BLaER1 (cell line): ENCODE measurements at regions not wholly inside any gene's neighbourhood (a gene's known extent, or its start where the extent isn't known, plus 50 kb on each side); places are given as distances from the start of the nearest gene placed in this dataset.
"Not testable (repeated sequence)": the region's sequence is repeated elsewhere in the genome, so short reads cannot be mapped to it uniquely, and the experiment has no call there.

Experiments
- H3K27ac ChIP-seq: shearing (Covaris generic); formaldehyde crosslinking; 2 replicates; pipeline ENCODE4 v1.8.1; 2022
- H3K27me3 ChIP-seq: shearing (Covaris generic); formaldehyde crosslinking; 2 replicates; pipeline ENCODE4 v1.8.1; 2022
- H3K36me3 ChIP-seq: shearing (Covaris generic); formaldehyde crosslinking; 2 replicates; pipeline ENCODE4 v1.8.1; 2022
- H3K4me1 ChIP-seq: shearing (Covaris generic); formaldehyde crosslinking; 2 replicates; pipeline ENCODE4 v1.8.1; 2022
- H3K4me2 ChIP-seq: shearing (Covaris generic); formaldehyde crosslinking; 2 replicates; pipeline ENCODE4 v1.8.1; 2022
- H3K4me3 ChIP-seq: shearing (Covaris generic); formaldehyde crosslinking; 2 replicates; pipeline ENCODE4 v1.8.1; 2022
- H3K9ac ChIP-seq: shearing (Covaris generic); formaldehyde crosslinking; 2 replicates; pipeline ENCODE4 v1.8.1; 2022
- H3K9me3 ChIP-seq: shearing (Covaris generic); formaldehyde crosslinking; 2 replicates; pipeline ENCODE4 v1.8.1; 2022
- H4K20me1 ChIP-seq: shearing (Covaris generic); formaldehyde crosslinking; 2 replicates; pipeline ENCODE4 v1.8.1; 2022
- Cebpa-rat ChIP-seq: shearing (Covaris generic); IDR thresholded peaks from 2 replicates; pipeline ENCODE4 v1.8.1; 2022

- Histone ChIP-seq H3K4me1 (no peaks in the 10 kb centered on the region), H3K27me3 (no peaks in the 10 kb centered on the region), H3K4me2 (no peak overlapping the region), H3K9ac (no peak overlapping the region), H3K27ac (no peak overlapping the region), H3K9me3 (no peaks in the 10 kb centered on the region), H4K20me1 (no peaks in the 10 kb centered on the region), H3K4me3 (no peak overlapping the region), H3K36me3 (no peaks in the 10 kb centered on the region)
- no peak for TF ChIP-seq Cebpa-rat
Observed at GRCh38 chr5:45779874-45780671, 83.9 kb upstream of the HCN1 start.

DNA sequence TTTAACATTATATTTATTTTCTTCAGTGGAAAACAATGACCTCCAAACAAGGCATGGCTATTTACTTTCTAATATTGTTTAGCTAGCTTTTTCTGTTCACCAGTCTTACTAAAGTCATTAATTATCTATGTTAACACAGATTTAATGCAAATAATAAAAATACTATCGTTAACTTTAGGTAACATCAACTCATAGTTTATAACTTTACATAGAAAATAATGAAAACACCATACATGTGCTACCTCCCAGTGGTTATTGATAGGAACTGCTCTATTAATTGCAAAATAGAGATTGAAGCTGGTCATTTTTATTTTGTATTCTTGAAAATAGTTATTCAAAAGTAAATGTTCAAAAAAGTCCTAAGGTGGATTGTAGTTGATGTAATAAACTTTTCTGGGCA lies 78.3 kb upstream of the HCN1 start:
- H3K4me3 ChIP-seq, result no peak overlapping the region
- H3K4me2 ChIP-seq, result no peak overlapping the region
- no peak overlapping the region for H3K27ac ChIP-seq
- no peak for TF ChIP-seq Cebpa-rat
- H4K20me1 ChIP-seq, result no peaks in the 10 kb centered on the region
- no peaks in the 10 kb centered on the region for H3K4me1 ChIP-seq
- H3K9me3 ChIP-seq, result no peaks in the 10 kb centered on the region
- no peak overlapping the region for H3K9ac ChIP-seq
- H3K36me3 ChIP-seq, result no peaks in the 10 kb centered on the region
- H3K27me3 ChIP-seq, result no peaks in the 10 kb centered on the region

DNA sequence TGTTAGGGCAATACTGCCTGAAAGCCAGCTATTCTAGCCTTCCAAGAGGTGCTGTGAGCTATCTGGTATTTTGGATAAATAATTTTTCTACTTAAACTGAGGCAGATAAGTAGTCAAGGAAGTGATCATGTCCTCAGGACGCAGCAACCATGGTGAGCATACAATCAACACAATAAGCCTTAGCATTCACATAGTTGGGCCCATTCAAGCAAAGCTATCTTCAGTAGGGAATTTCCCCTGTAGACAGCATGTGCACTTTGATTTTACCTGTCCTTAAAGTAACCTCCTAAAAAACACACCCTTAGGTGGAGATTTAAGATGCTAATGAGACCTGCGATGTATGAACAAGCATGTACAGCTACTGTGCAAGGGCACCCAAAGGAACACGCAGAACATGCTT lies 76.2 kb upstream of the HCN1 start:
- Histone ChIP-seq H3K4me2 (no peak overlapping the region), H3K9ac (no peak overlapping the region)
- TF ChIP-seq Cebpa-rat, result no peak

GRCh38 chr5:45765561-45765960 lies 69.4 kb upstream of the HCN1 start:
- Histone ChIP-seq H4K20me1 (no peaks in the 10 kb centered on the region), H3K27ac (no peak overlapping the region), H3K9me3 (no peaks in the 10 kb centered on the region), H3K36me3 (no peaks in the 10 kb centered on the region), H3K4me1 (no peaks in the 10 kb centered on the region), H3K4me2 (no peak overlapping the region), H3K9ac (no peak overlapping the region), H3K27me3 (no peaks in the 10 kb centered on the region), H3K4me3 (no peak overlapping the region)
- no peak for TF ChIP-seq Cebpa-rat

More for the DNA sequence above, 76.2 kb upstream of the HCN1 start:
- no peaks in the 10 kb centered on the region for H3K4me1 ChIP-seq
- no peaks in the 10 kb centered on the region for H3K27me3 ChIP-seq
- no peak overlapping the region for H3K4me3 ChIP-seq
- H4K20me1 ChIP-seq, result no peaks in the 10 kb centered on the region
- H3K27ac ChIP-seq, result no peak overlapping the region
- no peaks in the 10 kb centered on the region for H3K9me3 ChIP-seq
- H3K36me3 ChIP-seq, result no peaks in the 10 kb centered on the region

DNA sequence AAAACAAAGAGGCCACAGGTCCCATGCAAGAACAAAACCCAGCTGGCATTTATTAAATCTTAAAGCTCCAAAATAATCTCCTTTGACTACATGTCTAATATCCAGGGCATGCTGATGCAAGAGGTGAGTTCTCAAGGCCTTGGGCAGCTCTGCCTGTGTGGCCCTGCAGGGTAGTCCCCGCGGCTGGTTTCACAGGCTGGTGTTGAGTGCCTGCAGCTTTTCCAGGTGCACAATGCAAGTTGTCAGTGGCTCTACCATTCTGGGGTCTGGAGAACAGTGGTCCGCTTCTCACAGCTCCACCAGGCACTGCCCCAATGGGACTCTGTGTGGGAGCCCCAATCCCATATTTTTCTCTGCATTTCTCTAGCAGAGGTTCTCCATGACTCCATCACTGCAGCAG lies 54.4 kb upstream of the HCN1 start:
- H4K20me1 ChIP-seq, result no peaks in the 10 kb centered on the region
- H3K4me2 ChIP-seq, result no peak overlapping the region
- H3K9me3 ChIP-seq, result no peaks in the 10 kb centered on the region; the same call in 1 of the 2 replicates
- no peaks in the 10 kb centered on the region for H3K4me1 ChIP-seq
- no peak for TF ChIP-seq Cebpa-rat
- no peak overlapping the region for H3K4me3 ChIP-seq
- no peaks in the 10 kb centered on the region for H3K36me3 ChIP-seq
- no peaks in the 10 kb centered on the region for H3K27me3 ChIP-seq
- no peak overlapping the region for H3K9ac ChIP-seq
- H3K27ac ChIP-seq, result no peak overlapping the region

DNA sequence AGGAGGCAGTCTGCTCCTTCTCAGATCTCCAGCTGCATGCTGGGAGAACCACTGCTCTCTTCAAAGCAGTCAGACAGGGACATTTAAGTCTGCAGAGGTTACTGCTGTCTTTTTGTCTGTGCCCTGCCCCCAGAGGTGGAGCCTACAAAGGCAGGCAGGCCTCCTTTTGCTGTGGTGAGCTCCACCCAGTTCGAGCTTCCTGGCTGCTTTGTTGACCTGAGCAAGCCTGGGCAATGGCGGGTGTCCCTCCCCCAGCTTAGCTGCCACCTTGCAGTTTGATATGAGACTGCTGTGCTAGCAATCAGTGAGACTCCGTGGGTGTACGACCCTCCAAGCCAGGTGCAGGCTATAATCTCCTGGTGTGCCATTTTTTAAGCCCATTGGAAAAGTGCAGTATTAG lies 52.3 kb upstream of the HCN1 start:
- H4K20me1 ChIP-seq, H3K4me3 ChIP-seq, H3K27me3 ChIP-seq, H3K9me3 ChIP-seq, H3K36me3 ChIP-seq, H3K4me1 ChIP-seq, H3K27ac ChIP-seq, H3K9ac ChIP-seq, H3K4me2 ChIP-seq: not testable (repeated sequence)
